ENCODE measurements at regions not wholly inside any gene's neighbourhood (a gene's known extent, or its start where the extent isn't known, plus 50 kb on each side); places are given as distances from the start of the nearest gene placed in this dataset.

- no peak overlapping the region for H3K4me3 ChIP-seq (ENCODE audit: low read depth in 1 of 2, low read length in 2 of 2)
- no peaks in the 10 kb centered on the region for H3K9me3 ChIP-seq (ENCODE audit: control insufficient read depth in 1 of 2, low read length in 2 of 2)
- no peak overlapping the region for H3K27ac ChIP-seq (ENCODE audit: low read length)
- no peaks in the 10 kb centered on the region for H3K27me3 ChIP-seq (ENCODE audit: low read depth, low read length)
- no peaks in the 10 kb centered on the region for H3K36me3 ChIP-seq (ENCODE audit: control insufficient read depth in 1 of 2, insufficient read depth in 2 of 2, low read length in 2 of 2)
- no peaks in the 10 kb centered on the region for H3K4me1 ChIP-seq (ENCODE audit: control insufficient read depth in 1 of 2, insufficient read depth in 2 of 2, low read length in 2 of 2)
Observed at GRCh38 chr13:104288496-104288895, 1222.3 kb upstream of the SLC10A2 start.

- no peak overlapping the region for H3K4me3 ChIP-seq (ENCODE audit: low read depth in 1 of 2, low read length in 2 of 2)
- no peaks in the 10 kb centered on the region for H3K4me1 ChIP-seq (ENCODE audit: control insufficient read depth in 1 of 2, insufficient read depth in 2 of 2, low read length in 2 of 2)
- H3K9me3 ChIP-seq (ENCODE audit: control insufficient read depth in 1 of 2, low read length in 2 of 2), result no peaks in the 10 kb centered on the region
- H3K27ac ChIP-seq (ENCODE audit: low read length), result no peak overlapping the region
- no peaks in the 10 kb centered on the region for H3K27me3 ChIP-seq (ENCODE audit: low read depth, low read length)
- no peaks in the 10 kb centered on the region for H3K36me3 ChIP-seq (ENCODE audit: control insufficient read depth in 1 of 2, insufficient read depth in 2 of 2, low read length in 2 of 2)
Observed at GRCh38 chr13:104286566-104287290, 1220.5 kb upstream of the SLC10A2 start.

GRCh38 chr13:104281910-104282309 lies 1215.7 kb upstream of the SLC10A2 start:
- Histone ChIP-seq H3K27ac (ENCODE audit: low read length) (no peak overlapping the region), H3K9me3 (ENCODE audit: control insufficient read depth in 1 of 2, low read length in 2 of 2) (no peaks in the 10 kb centered on the region), H3K27me3 (ENCODE audit: low read depth, low read length) (no peaks in the 10 kb centered on the region), H3K4me3 (ENCODE audit: low read depth in 1 of 2, low read length in 2 of 2) (no peak overlapping the region), H3K36me3 (ENCODE audit: control insufficient read depth in 1 of 2, insufficient read depth in 2 of 2, low read length in 2 of 2) (no peaks in the 10 kb centered on the region), H3K4me1 (ENCODE audit: control insufficient read depth in 1 of 2, insufficient read depth in 2 of 2, low read length in 2 of 2) (no peaks in the 10 kb centered on the region)

GRCh38 chr13:104270731-104271130 lies 1204.5 kb upstream of the SLC10A2 start:
- no peaks in the 10 kb centered on the region for H3K27me3 ChIP-seq (ENCODE audit: low read depth, low read length)
- H3K27ac ChIP-seq (ENCODE audit: low read length), result no peak overlapping the region
- no peak overlapping the region for H3K4me3 ChIP-seq (ENCODE audit: low read depth in 1 of 2, low read length in 2 of 2)
- H3K36me3 ChIP-seq (ENCODE audit: control insufficient read depth in 1 of 2, insufficient read depth in 2 of 2, low read length in 2 of 2), result no peaks in the 10 kb centered on the region
- H3K9me3 ChIP-seq (ENCODE audit: control insufficient read depth in 1 of 2, low read length in 2 of 2), result no peaks in the 10 kb centered on the region
- no peaks in the 10 kb centered on the region for H3K4me1 ChIP-seq (ENCODE audit: control insufficient read depth in 1 of 2, insufficient read depth in 2 of 2, low read length in 2 of 2)

DNA sequence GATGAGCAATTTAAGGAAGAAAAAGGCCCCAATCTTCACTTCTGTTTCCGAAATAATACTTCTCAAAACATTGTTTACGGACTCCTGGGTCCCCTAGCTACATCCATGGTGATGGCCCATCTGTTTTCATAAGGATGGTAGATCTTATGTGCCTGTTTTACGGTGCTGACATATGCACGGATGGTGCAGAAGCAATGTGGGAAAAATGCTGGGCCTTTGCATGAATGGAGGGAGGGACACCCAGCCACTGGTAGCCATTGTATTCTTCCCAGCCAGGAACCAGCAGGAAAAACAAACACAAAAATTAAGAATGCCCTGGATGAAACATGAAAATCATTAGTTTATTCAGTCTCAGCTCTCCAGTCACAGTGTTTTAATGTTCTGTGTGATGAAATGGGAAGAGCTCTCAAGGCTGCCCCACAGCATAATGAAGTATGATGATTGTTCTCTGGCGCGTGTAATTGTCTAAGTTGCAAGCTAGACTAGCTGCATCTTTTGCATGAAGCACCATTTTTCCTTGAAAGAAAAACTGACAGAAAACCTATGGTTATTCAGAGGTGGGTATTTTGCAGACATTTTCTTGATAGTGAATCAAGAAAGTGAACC lies 1201.1 kb upstream of the SLC10A2 start:
- H3K27ac ChIP-seq (ENCODE audit: low read length), result no peak overlapping the region
- H3K4me3 ChIP-seq (ENCODE audit: low read depth in 1 of 2, low read length in 2 of 2), result no peak overlapping the region
- no peaks in the 10 kb centered on the region for H3K4me1 ChIP-seq (ENCODE audit: control insufficient read depth in 1 of 2, insufficient read depth in 2 of 2, low read length in 2 of 2)
- no peaks in the 10 kb centered on the region for H3K36me3 ChIP-seq (ENCODE audit: control insufficient read depth in 1 of 2, insufficient read depth in 2 of 2, low read length in 2 of 2)
- no peaks in the 10 kb centered on the region for H3K9me3 ChIP-seq (ENCODE audit: control insufficient read depth in 1 of 2, low read length in 2 of 2)
- H3K27me3 ChIP-seq (ENCODE audit: low read depth, low read length), result no peaks in the 10 kb centered on the region

- no peak overlapping the region for H3K27ac ChIP-seq (ENCODE audit: low read length)
- no peaks in the 10 kb centered on the region for H3K4me1 ChIP-seq (ENCODE audit: control insufficient read depth in 1 of 2, insufficient read depth in 2 of 2, low read length in 2 of 2)
- no peaks in the 10 kb centered on the region for H3K9me3 ChIP-seq (ENCODE audit: control insufficient read depth in 1 of 2, low read length in 2 of 2)
- no peaks in the 10 kb centered on the region for H3K36me3 ChIP-seq (ENCODE audit: control insufficient read depth in 1 of 2, insufficient read depth in 2 of 2, low read length in 2 of 2)
- no peak overlapping the region for H3K4me3 ChIP-seq (ENCODE audit: low read depth in 1 of 2, low read length in 2 of 2)
- H3K27me3 ChIP-seq (ENCODE audit: low read depth, low read length), result no peaks in the 10 kb centered on the region
Observed at GRCh38 chr13:104256701-104257100, 1190.5 kb upstream of the SLC10A2 start.

DNA sequence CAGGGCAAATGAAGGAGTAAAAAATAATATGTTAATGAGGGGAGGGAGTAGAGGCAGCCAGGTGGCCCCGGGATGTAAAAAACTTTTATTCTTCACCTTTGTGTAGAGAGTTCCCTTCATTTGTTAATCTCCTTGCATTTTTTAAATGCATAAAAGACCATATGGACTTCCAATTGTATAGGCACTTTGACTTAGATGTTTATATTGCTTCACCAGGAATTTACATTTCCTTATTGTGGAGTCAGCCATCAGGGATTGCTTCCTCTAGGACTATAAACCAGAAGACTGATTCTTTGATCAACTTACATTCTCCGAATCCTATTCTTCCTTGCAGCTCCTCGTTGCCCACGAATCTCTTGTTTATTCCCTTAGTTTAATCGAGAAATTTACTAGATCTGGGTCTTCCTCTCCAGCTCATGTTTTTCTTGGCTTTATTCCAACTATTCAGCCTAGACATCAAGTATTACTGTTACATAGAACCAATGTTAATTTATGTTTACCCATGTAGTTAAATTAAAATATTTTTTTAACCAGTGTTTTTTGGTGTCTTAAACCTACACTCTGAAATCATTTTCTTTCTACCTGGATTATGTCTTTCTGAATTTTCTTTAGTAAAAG lies 1187.0 kb upstream of the SLC10A2 start:
- no peak overlapping the region for H3K27ac ChIP-seq (ENCODE audit: low read length)
- no peaks in the 10 kb centered on the region for H3K9me3 ChIP-seq (ENCODE audit: control insufficient read depth in 1 of 2, low read length in 2 of 2)
- H3K27me3 ChIP-seq (ENCODE audit: low read depth, low read length), result no peaks in the 10 kb centered on the region
- H3K36me3 ChIP-seq (ENCODE audit: control insufficient read depth in 1 of 2, insufficient read depth in 2 of 2, low read length in 2 of 2), result no peaks in the 10 kb centered on the region
- H3K4me1 ChIP-seq (ENCODE audit: control insufficient read depth in 1 of 2, insufficient read depth in 2 of 2, low read length in 2 of 2), result no peaks in the 10 kb centered on the region
- H3K4me3 ChIP-seq (ENCODE audit: low read depth in 1 of 2, low read length in 2 of 2), result no peak overlapping the region

DNA sequence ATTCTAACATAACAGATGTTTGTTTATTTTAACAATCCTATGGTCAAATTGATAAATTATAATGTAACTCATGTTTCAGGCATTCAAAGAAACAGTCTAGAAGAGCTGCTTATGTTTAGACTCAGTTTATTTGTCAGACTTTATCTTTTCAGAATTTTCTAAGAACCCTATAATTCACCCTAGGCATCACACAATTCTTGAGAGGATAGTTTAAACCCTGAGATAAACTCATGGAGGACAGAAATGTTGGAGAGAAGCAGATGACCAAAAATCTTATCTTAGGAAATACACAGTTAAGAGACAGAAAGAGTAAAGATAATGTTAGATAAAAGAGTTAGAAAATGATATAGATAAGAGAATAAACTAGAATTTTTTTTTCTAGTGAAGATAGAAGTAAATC lies 1185.7 kb upstream of the SLC10A2 start:
- Histone ChIP-seq H3K4me3 (ENCODE audit: low read depth in 1 of 2, low read length in 2 of 2) (no peak overlapping the region), H3K27ac (ENCODE audit: low read length) (no peak overlapping the region), H3K4me1 (ENCODE audit: control insufficient read depth in 1 of 2, insufficient read depth in 2 of 2, low read length in 2 of 2) (no peaks in the 10 kb centered on the region), H3K36me3 (ENCODE audit: control insufficient read depth in 1 of 2, insufficient read depth in 2 of 2, low read length in 2 of 2) (no peaks in the 10 kb centered on the region), H3K9me3 (ENCODE audit: control insufficient read depth in 1 of 2, low read length in 2 of 2) (no peaks in the 10 kb centered on the region), H3K27me3 (ENCODE audit: low read depth, low read length) (no peaks in the 10 kb centered on the region)

DNA sequence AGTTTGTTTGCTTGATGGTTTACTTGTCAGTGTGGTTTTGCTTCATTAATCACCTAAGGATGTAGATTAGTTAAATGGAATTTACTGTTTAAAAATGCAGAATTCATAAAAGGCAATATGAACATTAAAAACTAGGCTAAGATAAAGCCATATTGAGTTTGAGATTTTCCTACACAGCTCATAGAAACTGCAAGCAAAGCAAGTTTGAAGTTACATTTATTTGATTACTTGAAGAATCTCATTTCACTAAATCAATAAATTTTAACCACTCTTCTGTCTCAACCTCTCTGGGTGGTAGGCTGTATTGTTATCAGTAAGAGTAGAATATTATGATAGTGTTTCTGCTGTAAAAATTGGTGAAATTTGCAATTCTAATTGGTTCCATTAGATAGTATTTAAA lies 1180.7 kb upstream of the SLC10A2 start:
- no peaks in the 10 kb centered on the region for H3K27me3 ChIP-seq (ENCODE audit: low read depth, low read length)
- H3K9me3 ChIP-seq (ENCODE audit: control insufficient read depth in 1 of 2, low read length in 2 of 2), result no peaks in the 10 kb centered on the region
- no peaks in the 10 kb centered on the region for H3K36me3 ChIP-seq (ENCODE audit: control insufficient read depth in 1 of 2, insufficient read depth in 2 of 2, low read length in 2 of 2)
- H3K27ac ChIP-seq (ENCODE audit: low read length), result no peak overlapping the region
- H3K4me1 ChIP-seq (ENCODE audit: control insufficient read depth in 1 of 2, insufficient read depth in 2 of 2, low read length in 2 of 2), result no peaks in the 10 kb centered on the region
- no peak overlapping the region for H3K4me3 ChIP-seq (ENCODE audit: low read depth in 1 of 2, low read length in 2 of 2)

GRCh38 chr13:104206450-104207044 lies 1140.3 kb upstream of the SLC10A2 start:
- no peaks in the 10 kb centered on the region for H3K9me3 ChIP-seq (ENCODE audit: control insufficient read depth in 1 of 2, low read length in 2 of 2)
- no peak overlapping the region for H3K4me3 ChIP-seq (ENCODE audit: low read depth in 1 of 2, low read length in 2 of 2)
- no peak overlapping the region for H3K27ac ChIP-seq (ENCODE audit: low read length)
- H3K27me3 ChIP-seq (ENCODE audit: low read depth, low read length), result no peaks in the 10 kb centered on the region
- no peaks in the 10 kb centered on the region for H3K4me1 ChIP-seq (ENCODE audit: control insufficient read depth in 1 of 2, insufficient read depth in 2 of 2, low read length in 2 of 2)
- no peaks in the 10 kb centered on the region for H3K36me3 ChIP-seq (ENCODE audit: control insufficient read depth in 1 of 2, insufficient read depth in 2 of 2, low read length in 2 of 2)

DNA sequence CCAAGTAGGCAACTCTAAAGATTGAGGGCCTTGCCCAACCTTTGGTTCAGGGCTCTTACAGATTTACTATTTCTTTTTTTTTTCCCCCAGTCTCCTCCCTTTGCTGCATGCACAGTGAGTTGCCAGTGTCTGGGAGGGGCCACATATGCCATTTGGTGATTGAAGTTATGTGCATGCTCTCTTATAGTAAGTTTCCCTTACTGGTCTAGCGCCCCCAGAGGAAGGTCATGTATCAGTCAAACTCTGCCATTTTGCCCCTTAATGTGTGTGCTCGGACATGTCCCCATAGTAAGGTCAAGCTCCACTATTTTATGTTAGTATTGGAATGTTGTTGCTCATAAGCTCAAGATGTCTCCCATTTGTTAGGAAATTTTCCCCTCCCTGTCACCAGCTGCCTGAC lies 1138.0 kb upstream of the SLC10A2 start:
- no peak overlapping the region for H3K4me3 ChIP-seq (ENCODE audit: low read depth in 1 of 2, low read length in 2 of 2)
- no peaks in the 10 kb centered on the region for H3K4me1 ChIP-seq (ENCODE audit: control insufficient read depth in 1 of 2, insufficient read depth in 2 of 2, low read length in 2 of 2)

More for the DNA sequence above, 1138.0 kb upstream of the SLC10A2 start:
- no peaks in the 10 kb centered on the region for H3K36me3 ChIP-seq (ENCODE audit: control insufficient read depth in 1 of 2, insufficient read depth in 2 of 2, low read length in 2 of 2)
- no peak overlapping the region for H3K27ac ChIP-seq (ENCODE audit: low read length)
- no peaks in the 10 kb centered on the region for H3K9me3 ChIP-seq (ENCODE audit: control insufficient read depth in 1 of 2, low read length in 2 of 2)
- no peaks in the 10 kb centered on the region for H3K27me3 ChIP-seq (ENCODE audit: low read depth, low read length)
